K562 (cell line): ENCODE measurements at regions not wholly inside any gene's neighbourhood (a gene's known extent, or its start where the extent isn't known, plus 50 kb on each side); places are given as distances from the start of the nearest gene placed in this dataset.
A peak's percentile ranks its signal among the peaks of the same experiment; 100 is the strongest.

ENCODE experiments used
- ADNP ChIP-seq: fragments of 200-800 bp; sonication (Bioruptor generic); IDR thresholded peaks from 2 replicates; pipeline ENCODE4 v1.6.1; 2016; ENCODE audit warnings: missing genetic modification characterization, missing compliant biosample characterization
- BRD4 ChIP-seq: fragments of 200-600 bp; sonication (generic); IDR thresholded peaks from 2 replicates; pipeline ENCODE4 v1.6.1; 2017; ENCODE audit warnings: inconsistent platforms
- DIDO1 ChIP-seq: fragments of 450-650 bp; IDR thresholded peaks from 2 replicates; pipeline ENCODE4 v1.6.1; 2016; ENCODE audit warnings: low read depth, missing biosample characterization, missing genetic modification characterization
- ELF2 ChIP-seq: fragments of 250-450 bp; sonication (Bioruptor Pico); IDR thresholded peaks from 2 replicates; pipeline ENCODE4 v1.5.0; 2021; ENCODE audit warnings: mild to moderate bottlenecking
- FOXM1 ChIP-seq, 2 experiments: fragments of 450-650 bp in 1 of 2; sonication (generic) in 1 of 2; formaldehyde crosslinking in 1 of 2; IDR thresholded peaks; 2 replicates each; pipeline versions ENCODE4 v1.6.1 to v1.9.0; 2017 to 2022; ENCODE audit warnings: low read depth in 2 of 2, mild to moderate bottlenecking in 2 of 2, missing genetic modification reagents in 1 of 2, moderate library complexity in 1 of 2
- GTF2A2 ChIP-seq: IDR thresholded peaks from 2 replicates; pipeline ENCODE4 v1.6.1; 2016; ENCODE audit warnings: mild to moderate bottlenecking, missing genetic modification characterization, missing compliant biosample characterization
- MCM7 ChIP-seq, 2 experiments: fragments of 450-650 bp; IDR thresholded peaks; 2 replicates each; pipeline ENCODE4 v1.6.1; 2016 to 2018
- MXI1 ChIP-seq: IDR thresholded peaks from 2 replicates; pipeline ENCODE4 v1.6.1; 2011; ENCODE audit warnings: low read depth, mild to moderate bottlenecking, improper control_type of control experiment, low read length
- MYBL2 ChIP-seq, 2 experiments: fragments of 450-650 bp in 1 of 2; sonication (generic) in 1 of 2; formaldehyde crosslinking in 1 of 2; IDR thresholded peaks; 2 replicates each; pipeline versions ENCODE4 v1.6.1 to v1.8.1; 2017 to 2022; ENCODE audit warnings: borderline replicate concordance in 1 of 2, inconsistent platforms in 1 of 2, low read depth in 1 of 2, mild to moderate bottlenecking in 1 of 2, missing genetic modification reagents in 1 of 2, moderate library complexity in 1 of 2
- NFE2 ChIP-seq: IDR thresholded peaks from 2 replicates; pipeline ENCODE4 v1.6.1; 2014; ENCODE audit warnings: antibody characterized with exemption, low read depth
- NUFIP1 ChIP-seq: fragments of 450-650 bp; IDR thresholded peaks from 2 replicates; pipeline ENCODE4 v1.6.1; 2018; ENCODE audit not compliant: partially characterized antibody
- SUPT5H ChIP-seq: fragments of 450-650 bp; IDR thresholded peaks from 2 replicates; pipeline ENCODE4 v1.6.1; 2016
- TRIM24 ChIP-seq, 2 experiments: fragments of 450-650 bp; IDR thresholded peaks; 2 replicates each; pipeline ENCODE4 v1.6.1; 2016
- YY1 ChIP-seq, 3 experiments: IDR thresholded peaks; 2 replicates each; pipeline ENCODE4 v1.6.1; 2011; ENCODE audit warnings: low read length in 2 of 3, mild to moderate bottlenecking in 2 of 3, moderate library complexity in 2 of 3, borderline replicate concordance in 1 of 3, control low read depth in 1 of 3, low read depth in 1 of 3; ENCODE audit not compliant: insufficient read depth in 3 of 3, insufficient replicate concordance in 2 of 3, control insufficient read depth in 1 of 3, insufficient read length in 1 of 3; ENCODE audit errors: extremely low read depth in 1 of 3
- ZNF239 ChIP-seq: fragments of 250-450 bp; sonication (Bioruptor Pico); IDR thresholded peaks from 2 replicates; pipeline ENCODE4 v1.4.0; 2020; ENCODE audit warnings: mild to moderate bottlenecking
- TF ChIP-seq, protein P1 (sequence below): sonication (generic); formaldehyde crosslinking; IDR thresholded peaks from 2 replicates; pipeline ENCODE4 v1.9.0; 2022; ENCODE audit warnings: mild to moderate bottlenecking, missing genetic modification reagents
- TF ChIP-seq, protein P2 (sequence below): fragments of 450-650 bp; IDR thresholded peaks from 2 replicates; pipeline ENCODE4 v1.6.1; 2014; ENCODE audit warnings: low read depth, mild to moderate bottlenecking, moderate library complexity, borderline replicate concordance
- TF ChIP-seq, protein P3 (sequence below): fragments of 250-450 bp; sonication (Bioruptor Pico); IDR thresholded peaks from 2 replicates; pipeline ENCODE4 v1.5.0; 2022; ENCODE audit warnings: mild to moderate bottlenecking
- TF ChIP-seq, protein P4 (sequence below): fragments of 250-450 bp; sonication (Bioruptor Pico); IDR thresholded peaks from 2 replicates; pipeline ENCODE4 v1.5.0; 2021; ENCODE audit warnings: mild to moderate bottlenecking, moderate library complexity
- TF ChIP-seq, protein P5 (sequence below): fragments of 250-450 bp; sonication (Bioruptor Pico); IDR thresholded peaks from 2 replicates; pipeline ENCODE4 v1.8.0; 2021; ENCODE audit warnings: borderline replicate concordance, mild to moderate bottlenecking, moderate library complexity; ENCODE audit not compliant: poor library complexity, severe bottlenecking

DNA sequence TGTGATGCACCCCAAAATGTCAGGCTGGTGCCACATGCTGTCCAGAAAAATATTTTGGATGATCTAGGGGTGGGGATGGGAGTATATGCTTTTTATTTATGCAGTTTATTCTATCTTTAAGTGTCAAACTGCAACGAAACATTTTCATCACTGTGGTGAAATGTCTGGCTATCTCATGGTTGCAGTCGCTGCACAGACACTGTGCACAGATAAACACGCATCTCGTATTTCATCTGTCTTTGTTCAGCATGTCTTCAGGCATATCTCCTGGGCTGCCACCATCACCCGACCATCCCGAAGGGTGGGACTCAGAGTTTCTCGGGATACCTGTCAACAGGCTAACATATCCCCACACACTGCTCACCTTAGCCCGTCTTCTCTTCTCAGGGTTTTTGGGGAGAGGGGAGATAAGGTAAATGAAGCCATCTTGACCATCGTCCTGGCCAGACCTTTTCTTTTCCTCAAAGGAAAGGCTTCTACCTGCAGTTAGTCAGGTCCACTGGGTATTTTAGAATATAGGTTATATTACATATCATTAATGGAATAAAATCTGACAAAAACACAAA, 80.7 kb upstream of the NABP1 start (continued):
- TF ChIP-seq NFE2 (peak; percentile 63; the same call in 1 of the 2 replicates), FOXM1 (IDR thresholded peaks at IDR 0.05; ENCODE audit: low read depth) (peak; percentile 97), FOXM1 (CRISPR knock-in tag; IDR thresholded peaks at IDR 0.05; ENCODE audit: low read depth) (no peak), NUFIP1 (no peak), MCM7 (IDR thresholded peaks at IDR 0.05) (no peak), BRD4 (no peak), MXI1 (peak; percentile 41; the same call in 1 of the 2 replicates), SUPT5H (no peak), ADNP (peak; percentile 20; the same call in 1 of the 2 replicates), ELF2 (no peak), MYBL2 (IDR thresholded peaks at IDR 0.05; ENCODE audit: low read depth) (no peak), MYBL2 (CRISPR knock-in tag; IDR thresholded peaks at IDR 0.05; ENCODE audit: borderline replicate concordance) (no peak), YY1 (IDR thresholded peaks at IDR 0.05; ENCODE audit: borderline replicate concordance in 1 of 3, control insufficient read depth in 1 of 3, extremely low read depth in 1 of 3, insufficient read depth in 3 of 3, insufficient read length in 1 of 3, insufficient replicate concordance in 2 of 3, low read depth in 1 of 3, low read length in 2 of 3) (no peak), ZNF239 (CRISPR knock-in tag) (no peak), TRIM24 (IDR thresholded peaks at IDR 0.05) (peak; percentile 95 to 96), GTF2A2 (no peak), DIDO1 (tag) (no peak)
- TF ChIP-seq, protein P1, sequence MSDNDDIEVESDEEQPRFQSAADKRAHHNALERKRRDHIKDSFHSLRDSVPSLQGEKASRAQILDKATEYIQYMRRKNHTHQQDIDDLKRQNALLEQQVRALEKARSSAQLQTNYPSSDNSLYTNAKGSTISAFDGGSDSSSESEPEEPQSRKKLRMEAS (CRISPR knock-in tag) = no peak
- TF ChIP-seq, protein P2, sequence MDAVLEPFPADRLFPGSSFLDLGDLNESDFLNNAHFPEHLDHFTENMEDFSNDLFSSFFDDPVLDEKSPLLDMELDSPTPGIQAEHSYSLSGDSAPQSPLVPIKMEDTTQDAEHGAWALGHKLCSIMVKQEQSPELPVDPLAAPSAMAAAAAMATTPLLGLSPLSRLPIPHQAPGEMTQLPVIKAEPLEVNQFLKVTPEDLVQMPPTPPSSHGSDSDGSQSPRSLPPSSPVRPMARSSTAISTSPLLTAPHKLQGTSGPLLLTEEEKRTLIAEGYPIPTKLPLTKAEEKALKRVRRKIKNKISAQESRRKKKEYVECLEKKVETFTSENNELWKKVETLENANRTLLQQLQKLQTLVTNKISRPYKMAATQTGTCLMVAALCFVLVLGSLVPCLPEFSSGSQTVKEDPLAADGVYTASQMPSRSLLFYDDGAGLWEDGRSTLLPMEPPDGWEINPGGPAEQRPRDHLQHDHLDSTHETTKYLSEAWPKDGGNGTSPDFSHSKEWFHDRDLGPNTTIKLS = peak; percentile 40; the same call in 1 of the 2 replicates
- TF ChIP-seq, protein P3, sequence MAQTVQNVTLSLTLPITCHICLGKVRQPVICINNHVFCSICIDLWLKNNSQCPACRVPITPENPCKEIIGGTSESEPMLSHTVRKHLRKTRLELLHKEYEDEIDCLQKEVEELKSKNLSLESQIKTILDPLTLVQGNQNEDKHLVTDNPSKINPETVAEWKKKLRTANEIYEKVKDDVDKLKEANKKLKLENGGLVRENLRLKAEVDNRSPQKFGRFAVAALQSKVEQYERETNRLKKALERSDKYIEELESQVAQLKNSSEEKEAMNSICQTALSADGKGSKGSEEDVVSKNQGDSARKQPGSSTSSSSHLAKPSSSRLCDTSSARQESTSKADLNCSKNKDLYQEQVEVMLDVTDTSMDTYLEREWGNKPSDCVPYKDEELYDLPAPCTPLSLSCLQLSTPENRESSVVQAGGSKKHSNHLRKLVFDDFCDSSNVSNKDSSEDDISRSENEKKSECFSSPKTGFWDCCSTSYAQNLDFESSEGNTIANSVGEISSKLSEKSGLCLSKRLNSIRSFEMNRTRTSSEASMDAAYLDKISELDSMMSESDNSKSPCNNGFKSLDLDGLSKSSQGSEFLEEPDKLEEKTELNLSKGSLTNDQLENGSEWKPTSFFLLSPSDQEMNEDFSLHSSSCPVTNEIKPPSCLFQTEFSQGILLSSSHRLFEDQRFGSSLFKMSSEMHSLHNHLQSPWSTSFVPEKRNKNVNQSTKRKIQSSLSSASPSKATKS = no peak
- TF ChIP-seq, protein P4, sequence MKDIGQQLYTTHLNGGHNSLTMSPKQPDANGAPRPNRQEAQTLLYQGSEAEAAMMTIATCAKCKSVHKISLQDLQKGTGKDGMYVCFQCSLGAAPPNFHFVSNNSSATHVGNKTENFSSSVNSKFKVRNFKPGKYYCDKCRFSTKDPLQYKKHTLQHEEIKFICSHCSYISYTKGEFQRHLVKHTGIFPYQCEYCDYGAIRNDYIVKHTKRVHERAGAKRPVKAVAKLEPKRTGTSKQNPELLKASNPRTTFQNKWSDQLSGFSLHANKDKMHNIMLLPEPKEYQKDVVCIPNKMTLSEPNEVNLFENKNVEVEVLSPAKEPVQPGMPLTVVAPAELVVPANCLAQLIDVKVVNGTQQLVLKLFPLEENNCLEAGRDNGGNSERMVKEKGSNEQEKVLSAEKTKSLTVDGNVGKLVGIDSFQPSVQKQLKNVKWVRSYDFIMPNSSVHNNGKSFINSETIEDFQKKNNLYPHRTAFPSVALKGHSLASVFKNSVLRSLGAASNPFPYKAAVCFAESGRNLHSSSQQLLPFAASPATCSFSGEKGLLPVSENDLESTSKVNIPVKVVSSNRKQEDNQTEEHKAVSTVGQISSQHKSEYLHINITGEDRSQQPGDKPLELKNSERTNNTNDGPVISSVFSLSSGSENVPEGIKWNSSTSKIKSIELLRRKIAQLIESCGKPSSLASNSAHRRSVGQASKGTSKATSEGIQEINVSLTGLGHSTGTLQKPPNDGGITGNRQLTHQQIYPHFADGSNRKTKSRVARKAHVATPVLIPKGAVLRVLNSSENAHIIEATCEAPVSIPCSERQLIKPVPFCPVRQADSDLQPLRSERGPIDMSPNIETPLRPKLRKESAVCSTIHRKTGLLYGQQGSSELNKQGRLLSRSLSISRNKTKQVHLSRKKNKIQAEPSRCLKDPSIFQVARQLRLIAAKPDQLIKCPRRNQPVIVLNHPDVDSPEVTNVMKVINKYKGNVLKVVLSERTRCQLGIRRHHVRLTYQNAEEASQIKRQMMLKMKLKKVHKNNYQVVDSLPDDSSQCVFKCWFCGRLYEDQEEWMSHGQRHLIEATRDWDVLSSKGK = no peak
- TF ChIP-seq, protein P5, sequence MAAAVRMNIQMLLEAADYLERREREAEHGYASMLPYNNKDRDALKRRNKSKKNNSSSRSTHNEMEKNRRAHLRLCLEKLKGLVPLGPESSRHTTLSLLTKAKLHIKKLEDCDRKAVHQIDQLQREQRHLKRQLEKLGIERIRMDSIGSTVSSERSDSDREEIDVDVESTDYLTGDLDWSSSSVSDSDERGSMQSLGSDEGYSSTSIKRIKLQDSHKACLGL (CRISPR knock-in tag) = no peak
